ENCODE measurements at regions not wholly inside any gene's neighbourhood (a gene's known extent, or its start where the extent isn't known, plus 50 kb on each side); places are given as distances from the start of the nearest gene placed in this dataset.

- no peak for DNase-seq (ENCODE audit: low spot score)
These were observed 428.7 kb downstream of the AEBP2 start for GRCh38 chr12:19867970-19868369.

GRCh38 chr12:19869413-19869812 lies 430.1 kb downstream of the AEBP2 start:
- no peak for DNase-seq (ENCODE audit: low spot score)

GRCh38 chr12:19872621-19873540 lies 433.6 kb downstream of the AEBP2 start:
- DNase-seq (ENCODE audit: low spot score) = no peak

GRCh38 chr12:19880076-19880475 lies 440.8 kb downstream of the AEBP2 start:
- DNase-seq (ENCODE audit: low spot score) = no peak

- no peak for DNase-seq (ENCODE audit: low spot score)
These were observed 441.4 kb downstream of the AEBP2 start for GRCh38 chr12:19880721-19881120.

GRCh38 chr12:19882346-19882745 lies 443.1 kb downstream of the AEBP2 start:
- DNase-seq (ENCODE audit: low spot score) = no peak

- no peak for DNase-seq (ENCODE audit: low spot score)
These were observed 444.8 kb downstream of the AEBP2 start for GRCh38 chr12:19884021-19884492.

GRCh38 chr12:19885093-19885812 lies 446.0 kb downstream of the AEBP2 start:
- DNase-seq (ENCODE audit: low spot score) = no peak

GRCh38 chr12:19886065-19886464 lies 446.8 kb downstream of the AEBP2 start:
- no peak for DNase-seq (ENCODE audit: low spot score)

- DNase-seq (ENCODE audit: low spot score) = no peak
These were observed 447.4 kb downstream of the AEBP2 start for GRCh38 chr12:19886639-19887064.

GRCh38 chr12:19890024-19890423 lies 450.7 kb downstream of the AEBP2 start:
- DNase-seq (ENCODE audit: low spot score) = no peak

GRCh38 chr12:19891936-19892591 lies 452.8 kb downstream of the AEBP2 start:
- no peak for DNase-seq (ENCODE audit: low spot score)

- DNase-seq (ENCODE audit: low spot score) = no peak
These were observed 454.2 kb downstream of the AEBP2 start for GRCh38 chr12:19893514-19893913.

- DNase-seq (ENCODE audit: low spot score) = no peak
These were observed 454.8 kb downstream of the AEBP2 start for GRCh38 chr12:19894050-19894449.

- DNase-seq (ENCODE audit: low spot score) = no peak
These were observed 455.5 kb downstream of the AEBP2 start for GRCh38 chr12:19894803-19895202.

- no peak for DNase-seq (ENCODE audit: low spot score)
These were observed 456.1 kb downstream of the AEBP2 start for GRCh38 chr12:19895246-19896020.

GRCh38 chr12:19896041-19896440 lies 456.7 kb downstream of the AEBP2 start:
- no peak for DNase-seq (ENCODE audit: low spot score)

GRCh38 chr12:19896534-19896933 lies 457.2 kb downstream of the AEBP2 start:
- DNase-seq (ENCODE audit: low spot score) = no peak

GRCh38 chr12:19897900-19898408 lies 458.7 kb downstream of the AEBP2 start:
- no peak for DNase-seq (ENCODE audit: low spot score)

GRCh38 chr12:19901841-19902240 lies 462.5 kb downstream of the AEBP2 start:
- DNase-seq (ENCODE audit: low spot score) = no peak

GRCh38 chr12:19904819-19905218 lies 463.5 kb upstream of the PDE3A start:
- no peak for DNase-seq (ENCODE audit: low spot score)

- no peak for DNase-seq (ENCODE audit: low spot score)
These were observed 459.5 kb upstream of the PDE3A start for GRCh38 chr12:19908830-19909229.

Data from D341Med (cell line).